ENCODE measurements at regions not wholly inside any gene's neighbourhood (a gene's known extent, or its start where the extent isn't known, plus 50 kb on each side); places are given as distances from the start of the nearest gene placed in this dataset.

DNA sequence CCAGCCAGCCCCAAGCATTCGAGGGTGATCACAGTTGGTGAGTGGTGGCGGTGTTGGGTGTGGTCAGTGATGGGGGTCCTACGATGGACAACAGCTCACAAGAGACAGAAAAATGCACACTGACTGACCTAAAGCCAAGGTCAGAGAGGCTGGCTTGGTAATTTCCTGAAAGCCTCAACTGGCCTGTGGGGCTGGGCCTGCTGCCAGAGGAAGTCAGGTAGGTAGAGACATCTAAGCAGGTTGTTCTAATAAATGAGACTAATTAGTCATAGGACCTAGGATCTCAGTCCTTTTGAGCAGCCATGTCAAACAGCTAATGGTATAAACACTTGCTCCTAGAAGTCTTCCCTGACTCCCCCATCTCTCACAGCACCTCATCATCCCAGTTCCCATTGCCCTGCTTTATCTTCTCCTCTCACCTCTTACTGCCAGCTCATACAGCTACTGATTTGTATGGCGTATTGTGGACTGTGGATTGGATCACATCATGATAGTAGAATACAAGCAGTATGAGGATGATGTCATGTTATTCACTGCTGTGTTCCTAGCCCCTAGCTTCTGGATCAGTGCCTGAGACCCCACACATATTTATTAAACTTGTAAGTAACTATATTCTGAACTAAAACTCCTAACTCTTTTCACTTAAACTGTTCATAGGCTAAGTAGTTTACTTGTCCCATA lies 262.9 kb upstream of the KLHL29 start:
- Mint-ChIP-seq H3K36me3 (no peaks in the 10 kb centered on the region), H3K27ac (no peak overlapping the region), H3K4me3 (no peak overlapping the region), H3K4me1 (no peaks in the 10 kb centered on the region; the same call in 1 of the 2 replicates), H3K27me3 (ENCODE audit: low read depth) (no peaks in the 10 kb centered on the region), H3K9me3 (peaks cover 4% of the 10 kb centered on the region)
- TF ChIP-seq NFE2L1 (CRISPR knock-in tag; IDR thresholded peaks at IDR 0.05) (no peak), NFATC4 (CRISPR knock-in tag; IDR thresholded peaks at IDR 0.05) (no peak), ZNF423 (CRISPR knock-in tag; IDR thresholded peaks at IDR 0.05) (no peak), FOXP4 (CRISPR knock-in tag; IDR thresholded peaks at IDR 0.05) (no peak), ELF4 (CRISPR knock-in tag; IDR thresholded peaks at IDR 0.05; ENCODE audit: low read depth) (no peak)
- ATAC-seq (no peak), DNase-seq (ENCODE audit: low spot score) (no peak)
- CTCF ChIA-PET, result no interaction called here
- POLR2A ChIA-PET, result no interaction called here

DNA sequence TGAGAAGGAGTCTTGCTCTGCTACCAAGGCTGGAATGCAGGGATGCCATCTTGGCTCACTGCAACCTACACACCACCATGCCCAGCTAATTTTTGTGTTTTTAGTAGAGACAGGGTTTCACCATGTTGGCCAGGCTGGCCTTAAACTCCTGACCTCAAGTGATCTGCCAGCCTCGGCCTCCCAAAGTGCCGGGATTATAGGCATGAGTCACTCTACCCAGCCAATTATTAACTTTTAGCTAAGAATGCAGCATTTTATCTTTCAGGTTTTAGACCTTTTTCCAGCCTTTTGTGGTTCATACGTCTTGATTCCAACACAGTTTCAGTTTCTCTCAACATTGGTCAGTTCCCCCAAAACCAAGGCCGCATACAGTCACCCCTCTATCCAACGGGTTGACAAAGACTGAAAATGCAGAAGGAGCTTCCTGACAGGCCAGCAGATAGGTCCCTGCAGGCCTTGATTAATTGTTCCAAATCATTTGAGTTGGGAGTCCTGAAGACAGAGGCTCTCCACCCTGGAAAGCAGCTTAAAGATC lies 262.2 kb upstream of the KLHL29 start:
- no peaks in the 10 kb centered on the region; the same call in 1 of the 2 replicates for H3K4me1 Mint-ChIP-seq
- CTCF ChIA-PET, result no interaction called here
- no peaks in the 10 kb centered on the region for H3K36me3 Mint-ChIP-seq
- DNase-seq (ENCODE audit: low spot score), result no peak
- no peak for ATAC-seq
- no peak for TF ChIP-seq NR1H2 (CRISPR knock-in tag; IDR thresholded peaks at IDR 0.05)
- no peak for TF ChIP-seq ZNF317 (CRISPR knock-in tag; IDR thresholded peaks at IDR 0.05; ENCODE audit: borderline replicate concordance, low read depth)
- no peak for TF ChIP-seq RORB (CRISPR knock-in tag; IDR thresholded peaks at IDR 0.05)
- TF ChIP-seq, protein P1, sequence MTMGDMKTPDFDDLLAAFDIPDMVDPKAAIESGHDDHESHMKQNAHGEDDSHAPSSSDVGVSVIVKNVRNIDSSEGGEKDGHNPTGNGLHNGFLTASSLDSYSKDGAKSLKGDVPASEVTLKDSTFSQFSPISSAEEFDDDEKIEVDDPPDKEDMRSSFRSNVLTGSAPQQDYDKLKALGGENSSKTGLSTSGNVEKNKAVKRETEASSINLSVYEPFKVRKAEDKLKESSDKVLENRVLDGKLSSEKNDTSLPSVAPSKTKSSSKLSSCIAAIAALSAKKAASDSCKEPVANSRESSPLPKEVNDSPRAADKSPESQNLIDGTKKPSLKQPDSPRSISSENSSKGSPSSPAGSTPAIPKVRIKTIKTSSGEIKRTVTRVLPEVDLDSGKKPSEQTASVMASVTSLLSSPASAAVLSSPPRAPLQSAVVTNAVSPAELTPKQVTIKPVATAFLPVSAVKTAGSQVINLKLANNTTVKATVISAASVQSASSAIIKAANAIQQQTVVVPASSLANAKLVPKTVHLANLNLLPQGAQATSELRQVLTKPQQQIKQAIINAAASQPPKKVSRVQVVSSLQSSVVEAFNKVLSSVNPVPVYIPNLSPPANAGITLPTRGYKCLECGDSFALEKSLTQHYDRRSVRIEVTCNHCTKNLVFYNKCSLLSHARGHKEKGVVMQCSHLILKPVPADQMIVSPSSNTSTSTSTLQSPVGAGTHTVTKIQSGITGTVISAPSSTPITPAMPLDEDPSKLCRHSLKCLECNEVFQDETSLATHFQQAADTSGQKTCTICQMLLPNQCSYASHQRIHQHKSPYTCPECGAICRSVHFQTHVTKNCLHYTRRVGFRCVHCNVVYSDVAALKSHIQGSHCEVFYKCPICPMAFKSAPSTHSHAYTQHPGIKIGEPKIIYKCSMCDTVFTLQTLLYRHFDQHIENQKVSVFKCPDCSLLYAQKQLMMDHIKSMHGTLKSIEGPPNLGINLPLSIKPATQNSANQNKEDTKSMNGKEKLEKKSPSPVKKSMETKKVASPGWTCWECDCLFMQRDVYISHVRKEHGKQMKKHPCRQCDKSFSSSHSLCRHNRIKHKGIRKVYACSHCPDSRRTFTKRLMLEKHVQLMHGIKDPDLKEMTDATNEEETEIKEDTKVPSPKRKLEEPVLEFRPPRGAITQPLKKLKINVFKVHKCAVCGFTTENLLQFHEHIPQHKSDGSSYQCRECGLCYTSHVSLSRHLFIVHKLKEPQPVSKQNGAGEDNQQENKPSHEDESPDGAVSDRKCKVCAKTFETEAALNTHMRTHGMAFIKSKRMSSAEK (CRISPR knock-in tag; IDR thresholded peaks at IDR 0.05; ENCODE audit: borderline replicate concordance), result no peak
- TF ChIP-seq JAZF1 (CRISPR knock-in tag; IDR thresholded peaks at IDR 0.05), result no peak
- no peak for TF ChIP-seq AFF4 (CRISPR knock-in tag; IDR thresholded peaks at IDR 0.05; ENCODE audit: borderline replicate concordance)
- no peak for TF ChIP-seq GABPB1 (CRISPR knock-in tag; IDR thresholded peaks at IDR 0.05)
- no peak for TF ChIP-seq TEAD4 (CRISPR knock-in tag; IDR thresholded peaks at IDR 0.05)
- TF ChIP-seq ZNF219 (CRISPR knock-in tag; IDR thresholded peaks at IDR 0.05; ENCODE audit: borderline replicate concordance), result no peak
- no peak for TF ChIP-seq NR2C2 (CRISPR knock-in tag; IDR thresholded peaks at IDR 0.05)
- TF ChIP-seq ZNF396 (CRISPR knock-in tag; IDR thresholded peaks at IDR 0.05; ENCODE audit: borderline replicate concordance), result no peak
- TF ChIP-seq PREB (CRISPR knock-in tag; IDR thresholded peaks at IDR 0.05; ENCODE audit: borderline replicate concordance), result no peak
- no peak for TF ChIP-seq IRF2 (CRISPR knock-in tag; IDR thresholded peaks at IDR 0.05; ENCODE audit: borderline replicate concordance, low read depth)
- no peak for TF ChIP-seq ELF4 (CRISPR knock-in tag; IDR thresholded peaks at IDR 0.05; ENCODE audit: low read depth)
- peaks cover 6% of the 10 kb centered on the region for H3K9me3 Mint-ChIP-seq
- H3K4me3 Mint-ChIP-seq, result no peak overlapping the region
- no peaks in the 10 kb centered on the region for H3K27me3 Mint-ChIP-seq (ENCODE audit: low read depth)
- H3K27ac Mint-ChIP-seq, result no peak overlapping the region
- POLR2A ChIA-PET, result no interaction called here

Measured in WTC11 (cell line).